Body of pancreas (tissue), 4 donors: ENCODE measurements at regions not wholly inside any gene's neighbourhood (a gene's known extent, or its start where the extent isn't known, plus 50 kb on each side); places are given as distances from the start of the nearest gene placed in this dataset.

Experiments
- POLR2A ChIP-seq, 3 donors: fragments of 450-650 bp; IDR thresholded peaks; one replicate each; pipeline ENCODE4 v1.6.1; 2016; ENCODE audit warnings: antibody characterized with exemption in 3 of 3, mild to moderate bottlenecking in 2 of 3
- TF ChIP-seq, protein P1 (sequence below), 7 experiments: fragments of 450-650 bp in 4 of 7; fragments of 200-600 bp in 3 of 7; sonication (generic) in 3 of 7; IDR thresholded peaks; one replicate each; pipeline ENCODE4 v1.5.1; 2016 to 2019; ENCODE audit warnings: antibody characterized with exemption in 7 of 7

DNA sequence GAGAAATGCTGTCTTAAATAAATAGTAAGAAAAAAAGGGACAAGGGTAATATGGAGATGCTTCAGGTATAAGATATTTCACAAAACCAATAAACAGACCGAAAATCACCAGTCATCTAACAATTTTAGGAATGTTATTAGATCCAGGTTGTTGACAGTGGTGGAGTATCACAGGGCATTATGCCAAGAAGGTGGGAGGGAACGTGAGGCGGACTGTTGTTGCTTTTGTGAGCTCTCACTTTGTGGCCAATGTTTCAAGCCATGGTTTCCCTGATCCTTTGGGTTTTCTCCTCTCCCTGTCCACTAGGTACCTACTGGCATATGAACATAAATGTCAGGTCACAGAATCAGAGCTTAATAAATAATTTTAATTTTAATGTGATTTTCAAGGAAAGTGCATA, 790.3 kb upstream of the SLITRK1 start:
- TF ChIP-seq, protein P1, sequence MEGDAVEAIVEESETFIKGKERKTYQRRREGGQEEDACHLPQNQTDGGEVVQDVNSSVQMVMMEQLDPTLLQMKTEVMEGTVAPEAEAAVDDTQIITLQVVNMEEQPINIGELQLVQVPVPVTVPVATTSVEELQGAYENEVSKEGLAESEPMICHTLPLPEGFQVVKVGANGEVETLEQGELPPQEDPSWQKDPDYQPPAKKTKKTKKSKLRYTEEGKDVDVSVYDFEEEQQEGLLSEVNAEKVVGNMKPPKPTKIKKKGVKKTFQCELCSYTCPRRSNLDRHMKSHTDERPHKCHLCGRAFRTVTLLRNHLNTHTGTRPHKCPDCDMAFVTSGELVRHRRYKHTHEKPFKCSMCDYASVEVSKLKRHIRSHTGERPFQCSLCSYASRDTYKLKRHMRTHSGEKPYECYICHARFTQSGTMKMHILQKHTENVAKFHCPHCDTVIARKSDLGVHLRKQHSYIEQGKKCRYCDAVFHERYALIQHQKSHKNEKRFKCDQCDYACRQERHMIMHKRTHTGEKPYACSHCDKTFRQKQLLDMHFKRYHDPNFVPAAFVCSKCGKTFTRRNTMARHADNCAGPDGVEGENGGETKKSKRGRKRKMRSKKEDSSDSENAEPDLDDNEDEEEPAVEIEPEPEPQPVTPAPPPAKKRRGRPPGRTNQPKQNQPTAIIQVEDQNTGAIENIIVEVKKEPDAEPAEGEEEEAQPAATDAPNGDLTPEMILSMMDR (IDR thresholded peaks at IDR 0.05), result no peak
- TF ChIP-seq POLR2A (IDR thresholded peaks at IDR 0.05), result no peak
